OCI-LY1 (cell line): ENCODE measurements at regions not wholly inside any gene's neighbourhood (a gene's known extent, or its start where the extent isn't known, plus 50 kb on each side); places are given as distances from the start of the nearest gene placed in this dataset.

Experiments used
- CTCF ChIP-seq: fragments of 200-600 bp; sonication (generic), shearing (Covaris generic); IDR thresholded peaks from 2 replicates; pipeline ENCODE4 v1.5.1; 2017; ENCODE audit warnings: mild to moderate bottlenecking, antibody characterized with exemption, low read length, moderate library complexity, mixed read lengths
- EZH2 ChIP-seq: fragments of 200-600 bp; sonication (generic), shearing (Covaris generic); IDR thresholded peaks from 2 replicates; pipeline ENCODE4 v1.8.0; 2017; ENCODE audit warnings: borderline replicate concordance, mixed run types, mild to moderate bottlenecking, antibody characterized with exemption, low read length, moderate library complexity, mixed read lengths

- TF ChIP-seq CTCF (no peak), EZH2 (no peak)
Measured at GRCh38 chr16:86375851-86376250, 134.5 kb upstream of the FOXF1 start.
